OCI-LY3 (cell line): ENCODE measurements at regions not wholly inside any gene's neighbourhood (a gene's known extent, or its start where the extent isn't known, plus 50 kb on each side); places are given as distances from the start of the nearest gene placed in this dataset.

Experiments used
- H2AFZ ChIP-seq: fragments of 200-600, 300-600 bp; shearing (Covaris generic); 2 replicates; pipeline ENCODE4 v1.6.0; 2014; ENCODE audit warnings: antibody characterized with exemption, low read depth, low read length
- H3K27ac ChIP-seq: fragments of 200-600, 300-600 bp; sonication (generic); 2 replicates; pipeline ENCODE4 v1.5.1; 2014; ENCODE audit warnings: mild to moderate bottlenecking, low read length, moderate library complexity, mixed read lengths
- H3K27me3 ChIP-seq: fragments of 200-600, 300-600 bp; sonication (generic); 2 replicates; pipeline ENCODE4 v1.6.1; 2014; ENCODE audit warnings: low read depth, low read length, mixed read lengths
- H3K36me3 ChIP-seq: fragments of 200-600, 300-600 bp; sonication (generic); replicated peaks from 2 replicates; pipeline ENCODE3; 2014; ENCODE audit warnings: low read depth, low read length, mixed read lengths
- H3K4me1 ChIP-seq: fragments of 300-600, 200-600 bp; sonication (generic); 2 replicates; pipeline ENCODE4 v1.6.1; 2014; ENCODE audit warnings: low read length, mixed read lengths
- H3K4me2 ChIP-seq: fragments of 200-600, 300-600 bp; sonication (generic); 2 replicates; pipeline ENCODE4 v1.6.1; 2014; ENCODE audit warnings: low read length, mixed read lengths
- H3K4me3 ChIP-seq: fragments of 300-600, 200-600 bp; sonication (generic); 2 replicates; pipeline ENCODE4 v1.5.1; 2014; ENCODE audit warnings: antibody characterized with exemption, mild to moderate bottlenecking, low read length, moderate library complexity
- H3K79me2 ChIP-seq: fragments of 300-600, 200-600 bp; shearing (Covaris generic); 2 replicates; pipeline ENCODE4 v1.6.1; 2014; ENCODE audit warnings: mild to moderate bottlenecking, low read length, mixed read lengths
- H3K9ac ChIP-seq: fragments of 300-600, 200-600 bp; shearing (Covaris generic); 2 replicates; pipeline ENCODE4 v1.6.0; 2014; ENCODE audit warnings: mild to moderate bottlenecking, low read length, moderate library complexity
- H3K9me3 ChIP-seq: fragments of 200-600, 300-600 bp; shearing (Covaris generic); 2 replicates; pipeline ENCODE4 v1.6.1; 2014; ENCODE audit warnings: low read length, mixed read lengths; ENCODE audit not compliant: insufficient read depth
- H4K20me1 ChIP-seq: fragments of 200-600, 300-600 bp; sonication (generic); 2 replicates; pipeline ENCODE4 v1.6.1; 2016; ENCODE audit warnings: low read length, mixed read lengths; ENCODE audit not compliant: insufficient read depth
- CTCF ChIP-seq: fragments of 200-600, 300-600 bp; sonication (generic); IDR thresholded peaks from 2 replicates; pipeline ENCODE4 v1.5.1; 2014; ENCODE audit warnings: antibody characterized with exemption, low read length, low read depth
- EZH2phosphoT487 ChIP-seq: fragments of 200-600 bp; shearing (Covaris generic); IDR thresholded peaks from 2 replicates; pipeline ENCODE4 v1.6.1; 2018; ENCODE audit warnings: antibody characterized with exemption, mixed run types, low read depth

DNA sequence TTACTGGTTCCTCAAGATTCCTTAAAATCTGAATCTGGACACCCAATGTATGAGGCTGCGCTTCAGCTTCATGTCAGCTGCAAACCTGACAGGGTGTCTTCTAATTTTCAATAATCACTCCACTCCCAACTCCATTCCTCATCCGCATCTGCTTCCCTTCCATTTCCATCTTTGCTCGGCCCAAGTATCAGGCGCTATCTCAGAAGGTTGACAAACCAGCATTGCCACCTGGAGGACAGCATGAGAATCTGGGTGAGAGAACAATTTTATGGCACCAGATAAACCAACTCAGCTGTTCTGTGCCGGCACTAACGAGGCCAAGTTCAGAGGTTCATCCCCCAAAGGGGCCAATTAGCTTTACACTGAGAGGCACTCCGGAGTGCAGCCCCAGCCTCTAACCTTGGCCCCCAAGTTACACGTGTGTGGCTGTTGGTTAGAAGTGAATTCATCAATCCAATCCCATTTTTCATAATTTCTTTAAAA is 79.1 kb upstream of the LMO2 start:
- no peak overlapping the region for H2AFZ ChIP-seq

DNA sequence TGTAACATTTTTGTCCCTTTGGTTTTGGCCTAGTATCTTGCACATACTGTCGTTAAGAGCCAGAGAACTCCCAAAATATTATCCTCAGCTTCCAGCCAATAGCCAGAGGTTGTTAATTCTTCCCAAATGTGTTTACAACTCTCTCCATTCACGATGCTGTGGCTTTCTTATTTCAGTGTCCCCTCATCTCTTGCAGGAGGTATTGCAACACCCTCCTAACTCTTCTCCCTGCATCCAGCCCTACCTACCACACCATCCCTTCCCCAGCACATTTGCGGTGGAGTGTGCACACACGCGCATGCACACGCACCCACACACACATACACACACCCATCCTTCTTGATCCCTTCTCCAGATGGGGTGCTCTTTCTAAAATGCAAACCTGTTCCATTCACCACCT is 75.6 kb upstream of the LMO2 start:
- Histone ChIP-seq H3K9ac (no peak overlapping the region), H3K79me2 (no peaks in the 10 kb centered on the region), H3K4me3 (no peak overlapping the region), H3K27ac (no peak overlapping the region), H3K27me3 (0 out of 2 replicates have a peak, but pooled peaks cover 12% of the 10 kb centered on the region), H3K9me3 (no peaks in the 10 kb centered on the region), H3K4me1 (peaks cover 3% of the 10 kb centered on the region; the same call in 1 of the 2 replicates), H2AFZ (no peak overlapping the region), H3K36me3 (no peaks in the 10 kb centered on the region), H4K20me1 (no peaks in the 10 kb centered on the region), H3K4me2 (no peak overlapping the region)
- TF ChIP-seq EZH2phosphoT487 (no peak), CTCF (no peak)

More for the DNA sequence above, 79.1 kb upstream of the LMO2 start:
- Histone ChIP-seq H3K36me3 (no peaks in the 10 kb centered on the region), H3K4me2 (peak overlapping the region; percentile 37), H3K27me3 (peaks cover 10% of the 10 kb centered on the region), H3K9ac (no peak overlapping the region), H3K4me3 (no peak overlapping the region), H3K27ac (no peak overlapping the region), H4K20me1 (no peaks in the 10 kb centered on the region), H3K79me2 (no peaks in the 10 kb centered on the region), H3K9me3 (no peaks in the 10 kb centered on the region), H3K4me1 (peaks cover 3% of the 10 kb centered on the region; the same call in 1 of the 2 replicates)
- TF ChIP-seq CTCF (peak; percentile 80), EZH2phosphoT487 (no peak)

DNA sequence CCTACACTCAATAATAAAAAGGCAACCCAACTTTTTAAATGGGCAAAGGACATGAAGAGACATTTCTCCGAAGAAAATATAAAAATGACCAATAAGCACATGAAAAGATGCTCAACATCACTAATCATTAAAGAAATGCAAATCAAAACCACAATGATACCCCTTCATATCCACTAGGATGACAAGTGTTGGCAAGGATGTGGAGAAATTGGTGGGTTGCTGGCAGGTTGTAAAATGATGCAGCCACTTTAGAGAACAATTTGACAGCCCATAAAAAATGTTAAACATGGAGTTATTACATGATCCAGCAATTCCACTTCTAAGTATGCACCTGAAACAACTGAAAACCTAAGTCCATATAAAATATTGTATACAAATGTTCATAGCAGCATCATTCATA is 73.2 kb upstream of the LMO2 start:
- Histone ChIP-seq H3K4me3 (no peak overlapping the region), H3K4me1 (no peaks in the 10 kb centered on the region), H4K20me1 (no peaks in the 10 kb centered on the region), H3K9me3 (no peaks in the 10 kb centered on the region), H3K27me3 (0 out of 2 replicates have a peak, but pooled peaks cover 12% of the 10 kb centered on the region), H3K36me3 (no peaks in the 10 kb centered on the region), H3K79me2 (no peaks in the 10 kb centered on the region), H2AFZ (no peak overlapping the region), H3K4me2 (no peak overlapping the region), H3K27ac (no peak overlapping the region), H3K9ac (no peak overlapping the region)
- TF ChIP-seq EZH2phosphoT487 (no peak), CTCF (no peak)

DNA sequence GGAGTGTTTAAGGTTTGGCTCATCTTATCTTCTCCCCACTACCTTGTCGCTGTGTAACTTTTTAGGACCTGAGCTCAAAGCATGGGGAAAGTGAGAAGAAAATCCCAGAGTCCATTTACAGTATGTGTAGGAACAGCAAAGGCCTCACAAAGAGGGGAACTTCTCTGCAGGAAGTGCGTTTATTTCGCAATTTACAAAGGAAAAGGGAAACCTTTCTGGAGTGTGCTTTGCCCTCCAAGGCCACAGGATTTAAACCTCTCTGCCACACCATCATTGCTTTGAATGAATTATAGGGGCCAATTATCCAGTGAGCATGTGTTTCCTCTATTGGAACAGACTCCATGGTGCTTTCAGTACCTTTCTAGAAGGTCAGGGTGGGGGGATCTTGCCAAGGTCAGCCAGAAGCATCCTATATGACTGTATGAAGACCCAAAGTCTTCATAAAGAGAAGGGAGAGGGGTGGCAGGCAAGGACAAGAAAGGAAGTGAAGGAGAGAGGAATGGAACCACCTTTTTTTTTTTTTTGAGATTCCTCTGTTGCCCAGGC is 68.1 kb upstream of the LMO2 start:
- Histone ChIP-seq H3K27me3 (peaks cover 14% of the 10 kb centered on the region; the same call in 1 of the 2 replicates), H3K4me2 (no peak overlapping the region), H3K4me1 (no peaks in the 10 kb centered on the region), H2AFZ (no peak overlapping the region), H3K9ac (no peak overlapping the region), H4K20me1 (no peaks in the 10 kb centered on the region), H3K4me3 (no peak overlapping the region), H3K36me3 (no peaks in the 10 kb centered on the region), H3K9me3 (no peaks in the 10 kb centered on the region), H3K27ac (no peak overlapping the region), H3K79me2 (no peaks in the 10 kb centered on the region)
- TF ChIP-seq EZH2phosphoT487, result no peak
- no peak for TF ChIP-seq CTCF
